Left lobe of liver (tissue), 2 donors: ENCODE measurements at regions not wholly inside any gene's neighbourhood (a gene's known extent, or its start where the extent isn't known, plus 50 kb on each side); places are given as distances from the start of the nearest gene placed in this dataset.

Experiments used
- ATAC-seq: fragments of 200-7000 bp; cut with Tn5 transposase; one replicate; pipeline ENCODE4 v1.9.1; 2020; ENCODE audit warnings: mild to moderate bottlenecking, moderate library complexity
- DNase-seq: peaks from one replicate; pipeline ENCODE4 v3.0.0-alpha.2; 2020; ENCODE audit warnings: low spot score
- donor health status: DM: no; HTN: no; CAD: no; lungs with moderate emphysema.
- donor health status: DM: no; HTN: yes; CAD: no.

DNA sequence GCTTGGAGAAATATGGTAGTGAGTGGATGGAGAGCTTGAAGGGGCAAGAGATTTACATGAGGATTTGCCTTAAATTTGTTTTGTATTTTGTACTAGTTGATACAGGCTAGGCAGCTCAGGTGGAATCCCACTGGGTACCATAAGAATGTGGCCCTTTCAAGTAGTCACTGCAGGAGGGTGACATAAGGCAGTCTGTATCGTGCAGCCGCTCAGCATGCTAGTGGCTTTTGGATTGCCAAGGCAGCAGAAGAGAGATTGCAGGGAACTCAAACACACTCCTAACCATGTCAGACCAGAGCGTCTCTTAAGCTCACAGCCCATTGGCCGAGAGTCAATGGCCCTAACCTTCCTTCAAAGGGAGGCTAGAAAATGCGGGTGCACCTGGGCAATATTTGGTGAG is 420.0 kb downstream of the ADGRL2 start:
- no peak for DNase-seq
- no peak for ATAC-seq

DNA sequence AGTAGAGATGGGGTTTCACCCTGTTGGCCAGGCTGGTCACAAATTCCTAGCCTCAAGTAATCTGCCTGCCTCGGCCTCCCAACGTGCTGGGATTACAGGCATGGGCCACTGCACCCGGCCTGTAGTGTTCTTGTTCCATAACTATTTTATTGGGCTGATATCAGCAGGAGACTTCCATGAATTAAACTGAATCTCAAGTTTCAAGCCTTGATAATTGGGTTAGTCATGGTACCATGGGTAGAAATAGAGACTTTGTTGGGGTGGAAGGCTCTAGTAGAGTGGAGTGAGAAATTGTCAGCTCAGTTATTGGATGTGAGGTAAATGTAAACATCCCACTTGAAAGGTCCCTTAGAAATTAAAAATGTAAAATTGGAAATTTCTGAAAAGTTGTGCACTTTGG is 419.1 kb downstream of the ADGRL2 start:
- DNase-seq (no peak), ATAC-seq (no peak)

DNA sequence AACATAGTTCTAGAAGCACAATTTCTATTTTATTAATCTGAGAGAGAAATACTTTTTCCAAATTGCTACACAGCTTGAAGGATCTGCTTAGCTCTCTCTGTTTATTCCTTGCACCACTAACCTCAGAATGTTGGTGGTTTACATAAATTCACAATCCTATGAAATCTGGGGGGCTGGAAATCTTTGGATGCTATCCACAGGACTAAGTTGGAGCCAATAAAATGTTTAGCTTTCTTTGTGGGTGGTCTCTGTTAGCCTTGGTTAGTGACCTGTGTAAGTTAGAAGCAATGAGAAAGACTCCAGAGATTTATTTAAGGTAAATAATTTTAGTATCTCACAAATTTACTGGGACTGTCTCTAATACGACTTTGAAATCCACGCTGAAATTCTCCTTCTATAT is 418.1 kb downstream of the ADGRL2 start:
- no peak for ATAC-seq
- no peak for DNase-seq

DNA sequence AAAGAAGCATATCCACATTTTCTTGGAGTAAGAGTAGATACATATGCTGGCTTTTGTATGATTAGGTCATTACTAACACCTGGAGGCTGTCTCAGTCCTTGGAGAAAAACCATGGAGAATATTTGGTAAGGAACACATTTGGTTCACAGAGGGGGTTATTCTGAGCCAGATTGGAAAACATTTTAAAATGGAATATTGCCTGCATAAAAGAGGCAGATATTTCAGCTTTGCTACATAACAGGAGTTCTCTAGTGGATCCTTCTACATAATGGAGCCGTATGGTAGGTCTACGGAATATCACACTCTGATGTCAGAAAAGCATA is 415.1 kb downstream of the ADGRL2 start:
- DNase-seq (no peak), ATAC-seq (no peak)

DNA sequence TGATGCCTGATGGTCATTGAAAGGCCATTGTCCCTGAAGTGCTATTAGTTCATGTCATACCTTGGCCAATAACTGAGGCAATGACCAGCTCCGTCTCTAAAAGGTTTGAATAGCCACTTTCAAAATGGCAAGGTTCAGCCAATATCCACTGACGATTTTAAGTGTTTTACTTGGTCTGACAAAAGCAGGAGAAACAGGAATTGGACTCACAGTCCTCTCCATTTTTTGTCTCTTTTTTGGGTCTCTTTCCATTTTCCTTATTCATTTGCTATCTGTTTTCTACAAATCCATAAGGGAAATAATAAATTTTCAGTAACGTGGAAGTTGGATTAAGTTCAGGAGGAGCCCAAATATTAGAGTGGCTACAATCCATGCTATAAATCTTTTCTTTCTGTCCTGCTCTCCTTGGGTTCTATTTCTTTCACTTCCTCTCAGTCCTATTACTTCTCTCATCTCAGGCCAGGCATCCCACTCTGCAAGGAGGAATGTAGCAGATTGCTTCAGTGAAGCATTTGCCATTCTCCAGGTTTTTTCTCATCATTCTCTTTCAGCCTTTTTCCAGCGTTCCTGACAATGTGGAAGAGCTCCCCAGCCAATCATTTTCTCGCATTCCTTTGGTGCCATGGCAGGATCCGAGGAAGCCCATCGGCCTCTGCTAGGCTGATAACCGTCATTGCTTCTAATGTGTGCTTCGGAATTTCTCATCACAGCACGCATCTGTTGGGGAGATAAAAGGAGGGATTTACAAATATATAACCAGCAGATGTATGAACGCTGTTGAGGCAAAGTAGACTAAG is 414.5 kb downstream of the ADGRL2 start:
- ATAC-seq: no peak
- no peak for DNase-seq

DNA sequence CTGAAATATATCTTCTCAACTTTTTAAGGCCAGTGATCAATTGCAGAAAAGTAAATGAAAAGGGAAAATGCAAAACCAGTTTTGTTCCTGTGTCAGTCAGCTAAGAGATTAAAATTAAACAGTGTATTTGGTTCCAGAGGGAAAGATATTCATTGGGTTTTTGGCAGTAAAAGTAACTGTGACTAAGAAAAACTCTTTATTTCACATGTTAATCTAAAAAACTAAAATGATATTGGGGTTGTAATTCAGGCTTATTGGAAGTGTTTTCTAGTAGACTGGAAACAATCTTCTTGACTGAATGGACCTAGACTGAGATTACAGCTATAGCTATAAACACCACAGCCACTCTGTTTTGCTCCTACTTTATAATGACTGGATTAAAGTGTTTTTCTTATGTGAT is 413.9 kb downstream of the ADGRL2 start:
- ATAC-seq: no peak
- no peak for DNase-seq

DNA sequence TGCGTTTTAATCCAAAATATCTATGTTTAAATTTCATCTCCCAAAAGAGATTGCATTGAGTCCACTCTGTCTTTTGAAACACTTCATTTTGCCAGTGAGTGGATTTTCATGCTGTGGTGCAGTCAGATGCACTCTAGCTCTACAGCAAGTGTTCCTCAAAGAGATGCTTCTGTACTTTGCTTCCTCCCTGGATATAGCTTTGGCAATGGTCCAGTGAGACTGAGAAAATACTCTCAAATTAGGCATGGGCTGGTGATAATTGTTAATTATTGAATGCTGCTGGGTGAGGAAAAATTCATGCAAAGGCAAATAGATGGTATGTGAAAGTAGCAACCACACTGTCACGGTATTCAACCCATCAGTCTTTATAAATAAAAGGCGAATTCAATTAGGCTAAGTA is 396.9 kb downstream of the ADGRL2 start:
- ATAC-seq (no peak), DNase-seq (no peak)

DNA sequence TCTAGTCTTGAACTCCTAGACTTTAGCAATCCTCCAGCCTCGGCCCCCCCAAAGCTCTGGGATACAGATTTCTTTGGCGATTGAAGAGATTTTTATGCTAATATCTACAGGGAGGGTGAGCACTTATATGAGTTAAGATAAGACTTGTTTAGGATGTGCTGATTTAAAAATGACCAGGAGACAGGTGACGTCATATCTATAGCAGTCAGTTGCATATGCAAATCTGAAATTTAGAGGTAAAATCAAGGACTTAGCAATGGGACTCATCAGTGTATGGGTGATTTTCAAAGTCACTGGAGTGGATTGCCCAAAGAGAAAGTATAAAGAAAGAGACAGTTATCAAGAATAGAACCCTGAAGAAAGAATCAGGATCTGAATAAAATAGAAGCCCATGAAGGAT is 394.5 kb downstream of the ADGRL2 start:
- ATAC-seq (no peak), DNase-seq (no peak)

DNA sequence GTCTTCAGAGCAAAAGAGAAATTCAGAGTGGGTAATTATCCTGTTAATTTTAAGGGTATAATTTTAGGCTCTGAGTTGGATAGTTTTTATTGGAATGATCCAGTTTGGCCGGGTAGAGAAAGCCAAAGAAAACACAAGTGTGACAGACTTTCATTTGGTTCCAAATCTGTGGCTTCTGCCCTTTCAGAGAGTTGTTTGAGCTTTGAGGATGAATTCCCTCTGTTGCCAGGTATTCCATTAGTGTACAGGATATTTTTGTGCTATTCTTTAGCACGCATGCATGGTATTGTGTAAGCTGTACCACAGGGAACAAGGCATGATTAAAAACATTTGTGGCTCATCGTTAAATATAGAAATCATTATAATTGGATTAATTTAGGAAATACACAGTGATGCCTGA is 384.4 kb downstream of the ADGRL2 start:
- no peak for ATAC-seq
- DNase-seq: no peak

DNA sequence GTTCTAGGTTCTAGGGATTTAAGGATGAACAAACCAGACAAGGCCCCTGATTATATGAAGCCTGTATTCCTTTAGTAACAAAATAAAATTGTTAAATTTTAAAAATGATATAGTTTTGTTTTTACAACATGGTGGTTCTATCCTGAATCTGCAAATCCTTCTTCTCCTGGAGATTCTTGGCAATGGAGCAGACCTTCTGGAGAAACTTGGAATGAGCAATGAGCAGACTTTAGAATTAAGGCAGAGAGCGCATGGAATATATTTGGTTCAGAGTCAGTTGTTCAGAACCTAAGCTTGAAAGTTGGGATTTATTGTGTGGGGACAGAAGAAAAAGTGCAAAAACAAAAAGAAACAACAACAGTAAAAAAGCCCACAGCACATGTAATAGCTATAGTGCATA is 381.1 kb downstream of the ADGRL2 start:
- no peak for DNase-seq
- no peak for ATAC-seq

DNA sequence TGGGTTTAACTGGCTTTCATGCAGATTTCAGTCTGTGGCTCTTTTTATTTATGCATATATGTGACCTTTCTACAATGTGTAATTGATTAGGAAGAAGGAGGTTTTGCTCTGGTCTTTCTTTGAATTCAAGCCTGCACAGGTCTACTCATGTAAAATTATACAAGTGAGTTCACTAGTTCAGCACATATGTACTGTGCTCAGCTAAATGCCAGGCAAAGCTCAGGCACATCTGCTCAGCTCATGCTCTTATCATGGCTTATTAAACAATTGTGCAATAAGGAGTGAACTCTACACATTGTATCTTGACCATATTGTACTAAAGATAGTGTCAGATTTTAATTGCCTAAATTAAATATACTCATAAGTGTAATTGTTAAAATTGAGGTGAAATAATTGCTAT is 378.4 kb downstream of the ADGRL2 start:
- ATAC-seq (peak; percentile 44), DNase-seq (no peak)

DNA sequence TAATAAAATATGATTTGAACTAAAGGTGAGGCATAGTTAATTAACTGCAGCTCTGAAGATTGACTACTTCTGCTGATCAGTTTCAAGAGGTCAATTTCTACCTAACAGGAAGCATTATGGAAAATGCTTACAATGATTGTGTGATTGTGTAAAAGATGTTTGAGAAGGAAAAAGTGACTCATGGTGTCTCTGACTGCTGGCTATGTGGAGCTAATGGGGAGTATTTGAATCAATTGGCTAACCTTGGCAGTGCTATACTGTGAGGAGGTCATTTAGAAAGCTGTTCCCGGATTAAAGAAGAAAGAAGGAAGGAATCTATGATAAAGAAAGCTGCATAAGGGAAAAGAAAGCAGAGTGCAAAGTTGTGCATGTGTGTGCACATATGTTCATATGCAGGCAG is 376.5 kb downstream of the ADGRL2 start:
- DNase-seq: no peak

DNA sequence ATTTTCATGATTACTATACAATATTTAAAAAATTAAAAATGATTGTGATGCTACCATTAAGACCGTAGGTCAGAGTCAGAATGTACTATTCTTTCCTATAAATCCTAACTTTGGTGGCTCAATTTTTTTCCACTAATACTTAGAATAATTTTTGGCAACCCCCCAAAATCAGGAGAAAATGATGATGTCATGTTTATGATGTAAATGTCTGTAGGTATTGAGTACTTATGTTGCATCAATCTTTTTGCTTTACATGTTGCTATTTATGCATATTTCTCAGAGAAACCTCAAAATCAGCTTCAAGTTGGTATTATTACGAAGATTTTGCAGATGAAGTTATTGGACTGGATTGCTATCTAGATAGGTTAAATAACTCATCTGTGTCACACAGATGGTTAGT is 371.2 kb downstream of the ADGRL2 start:
- DNase-seq (no peak), ATAC-seq (no peak)

More for the DNA sequence above, 376.5 kb downstream of the ADGRL2 start:
- no peak for ATAC-seq

DNA sequence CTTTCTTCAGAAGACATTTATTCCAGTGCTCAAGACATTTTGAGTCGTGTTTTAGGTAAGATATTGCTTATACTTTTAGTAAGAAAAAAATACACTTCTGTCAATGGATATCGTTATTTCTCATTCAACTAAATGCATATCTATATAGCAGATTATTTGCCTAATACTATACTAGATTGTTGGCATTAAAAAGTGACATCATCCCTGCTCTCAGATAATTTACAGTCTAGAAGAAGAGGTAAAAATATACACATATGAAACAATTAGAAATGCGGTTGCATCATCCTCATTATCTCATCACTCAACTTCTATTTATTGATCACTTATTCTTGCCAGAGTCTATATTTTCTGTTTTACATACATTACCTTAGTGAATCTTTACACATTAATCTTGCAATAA is 367.7 kb downstream of the ADGRL2 start:
- DNase-seq (no peak), ATAC-seq (no peak)

DNA sequence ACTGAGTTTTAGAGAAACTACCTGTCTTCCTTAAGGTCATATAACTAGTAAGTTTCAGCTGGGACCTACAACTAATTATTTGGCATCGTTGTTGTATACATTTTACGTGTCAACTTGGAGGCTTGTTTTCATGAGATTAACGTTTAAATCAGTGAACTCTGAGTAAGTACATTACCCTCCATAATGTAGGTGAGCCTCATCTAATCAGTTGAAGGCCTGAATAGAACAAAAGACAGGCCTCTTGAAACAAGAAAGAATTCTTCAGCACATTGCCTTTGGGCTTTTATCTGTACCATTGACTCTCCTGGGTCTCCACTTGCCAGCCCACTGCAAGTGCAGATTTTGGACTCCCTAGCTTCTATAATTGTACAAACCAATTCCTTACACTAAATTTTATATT is 364.6 kb downstream of the ADGRL2 start:
- no peak for DNase-seq
- ATAC-seq: no peak

DNA sequence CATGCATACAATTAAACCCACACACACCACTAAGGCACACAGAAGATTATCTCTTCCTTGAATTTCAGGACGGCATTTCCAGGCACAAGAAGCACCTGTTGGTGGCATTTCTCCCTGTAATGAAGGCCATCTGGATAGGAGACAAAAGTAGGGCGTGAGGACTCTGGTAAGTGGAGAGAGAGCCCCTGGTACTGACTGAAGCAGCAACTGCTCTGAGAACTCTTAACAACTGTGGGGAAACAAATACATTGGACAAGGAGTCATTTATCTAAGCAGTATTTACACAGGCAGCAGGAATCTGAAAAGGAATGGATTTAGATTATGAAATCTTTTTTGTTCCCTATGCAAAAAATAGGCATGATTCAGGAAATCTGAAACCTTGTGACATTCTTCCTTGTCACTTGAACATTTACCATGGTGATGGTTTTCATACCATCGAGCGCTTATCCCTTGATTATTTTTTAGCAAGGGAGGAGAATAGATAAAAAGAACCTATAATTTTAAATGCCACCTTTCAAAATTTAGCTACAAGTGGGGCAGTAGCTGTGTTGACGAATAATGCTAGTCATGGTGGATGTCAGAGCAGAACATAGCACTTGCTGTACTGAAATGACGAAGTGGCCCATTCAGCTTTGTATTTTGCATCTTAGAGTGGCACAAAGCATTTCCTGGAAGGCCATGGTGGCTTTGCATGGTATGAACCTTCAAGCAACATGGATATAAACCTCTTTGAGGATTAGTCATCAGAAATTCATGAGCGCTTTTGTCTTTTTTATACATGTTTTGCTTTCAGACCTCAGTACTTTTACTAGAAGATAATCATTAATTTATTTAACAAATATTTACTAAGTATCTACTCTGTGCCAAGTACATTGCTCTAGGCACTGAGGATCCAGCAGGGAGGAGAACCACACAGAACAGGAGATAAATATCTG is 362.0 kb downstream of the ADGRL2 start:
- no peak for ATAC-seq
- DNase-seq: no peak

DNA sequence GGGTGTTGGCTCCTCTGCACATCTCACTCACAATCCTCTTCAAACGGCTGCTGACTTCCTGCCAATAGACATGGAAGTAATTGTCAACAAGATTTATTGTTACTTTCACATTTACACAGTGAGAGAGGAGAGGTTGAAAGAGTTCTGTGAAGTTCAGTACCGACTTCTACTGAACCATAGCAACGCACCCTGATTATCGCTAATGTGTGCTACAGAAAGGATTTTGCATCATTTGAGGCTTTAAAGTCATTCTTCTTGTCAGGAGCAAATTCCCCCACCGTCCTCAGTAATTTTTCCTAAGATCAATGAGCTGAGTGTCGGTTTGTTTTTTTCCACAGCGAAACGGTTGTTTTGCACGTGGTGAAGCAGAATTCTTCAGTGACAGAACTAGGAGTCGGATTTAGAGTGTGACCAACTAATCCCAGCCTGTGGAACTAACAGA is 361.0 kb downstream of the ADGRL2 start:
- DNase-seq (no peak), ATAC-seq (no peak)

DNA sequence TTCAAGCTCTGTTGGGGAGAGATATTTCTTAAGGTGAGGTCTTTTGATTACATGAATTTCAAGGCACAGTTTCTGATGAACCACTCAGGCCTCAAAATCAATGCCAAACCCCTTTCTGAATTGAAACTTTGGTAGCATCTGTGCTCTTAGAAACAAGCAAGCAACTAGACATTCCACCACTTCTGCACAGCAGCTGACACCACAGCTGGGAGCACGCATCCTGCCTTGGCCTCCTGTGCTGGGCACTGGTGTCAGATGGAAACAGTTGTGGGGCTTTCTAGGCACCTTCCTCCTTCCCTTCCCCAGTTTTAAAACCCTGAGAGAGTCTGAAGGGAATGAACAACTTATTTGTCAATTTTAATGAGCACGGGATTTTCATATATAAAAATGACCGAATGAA is 360.2 kb downstream of the ADGRL2 start:
- ATAC-seq: no peak
- no peak for DNase-seq

DNA sequence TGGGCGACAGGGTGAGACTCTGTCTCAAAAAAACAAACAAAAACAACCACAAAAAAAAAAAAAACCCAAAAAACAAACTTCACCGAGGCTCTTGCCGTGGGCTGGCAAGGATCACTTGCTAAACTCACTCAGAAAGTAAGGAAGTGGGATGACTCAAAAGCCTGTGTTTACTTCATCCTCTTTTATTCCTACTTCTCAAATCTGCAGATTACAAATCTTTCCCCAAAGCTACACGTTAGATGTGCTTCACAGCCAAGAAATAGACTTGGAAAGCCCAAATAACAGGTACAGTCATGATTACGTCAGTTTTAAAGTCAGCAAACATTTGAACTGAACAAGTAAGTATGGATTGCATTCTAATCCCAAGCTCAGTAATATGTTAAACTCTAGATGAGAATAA is 359.3 kb downstream of the ADGRL2 start:
- ATAC-seq (peak; percentile 27), DNase-seq (no peak)

DNA sequence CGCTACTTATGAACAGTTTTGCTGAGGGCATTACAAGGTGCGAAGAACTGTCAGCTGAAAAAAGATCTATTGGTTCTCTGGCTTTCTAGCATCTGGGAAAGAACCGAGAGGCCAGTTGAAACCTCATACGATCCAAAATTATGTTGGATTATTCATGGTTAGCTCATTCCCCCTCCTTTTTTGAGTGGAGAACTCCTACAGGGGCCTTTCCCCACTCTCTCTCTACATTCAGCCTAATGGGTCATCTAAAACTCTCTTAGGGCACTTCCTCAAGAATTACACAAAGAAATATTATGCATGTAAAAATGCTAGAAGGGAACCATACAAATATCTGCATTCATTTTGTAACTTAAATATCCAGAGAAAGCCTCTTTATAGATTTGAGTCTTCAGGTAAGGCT is 358.2 kb downstream of the ADGRL2 start:
- DNase-seq: no peak
- ATAC-seq: no peak

DNA sequence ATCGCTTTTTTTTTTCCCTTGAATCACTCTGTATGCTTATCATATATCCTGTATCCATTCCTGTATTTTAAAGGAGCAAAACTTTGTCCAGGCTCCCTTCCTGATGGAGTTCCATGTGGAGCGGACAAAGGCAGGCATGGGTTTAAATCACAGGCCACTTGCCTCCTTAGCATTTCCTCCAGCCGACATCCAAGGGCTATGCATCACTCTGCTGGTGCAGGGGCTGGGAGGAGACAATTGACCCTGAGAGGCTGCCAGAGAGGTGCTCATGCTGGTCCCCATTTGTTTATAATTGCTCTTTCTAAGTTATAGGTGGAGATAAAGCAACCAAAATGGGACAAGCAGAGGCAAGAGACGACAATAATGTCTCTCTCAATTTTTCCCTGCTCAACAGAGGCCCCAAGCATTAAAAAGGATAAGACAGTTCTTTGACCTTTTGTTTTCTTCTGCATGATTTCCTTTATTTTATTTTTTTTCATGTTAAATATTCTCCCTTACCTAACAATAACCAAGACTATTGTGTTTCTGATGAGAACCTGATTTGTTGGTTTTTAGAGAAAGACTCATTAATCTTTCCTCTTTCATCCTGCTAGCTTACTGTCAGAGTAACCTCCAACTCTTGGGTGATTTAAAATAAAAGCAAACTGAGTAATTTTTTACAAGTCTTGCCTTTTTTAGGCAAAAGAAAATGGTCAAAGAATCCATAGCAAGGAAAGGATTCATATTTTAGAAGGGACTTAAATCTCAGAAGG is 353.7 kb downstream of the ADGRL2 start:
- ATAC-seq (no peak), DNase-seq (no peak)

DNA sequence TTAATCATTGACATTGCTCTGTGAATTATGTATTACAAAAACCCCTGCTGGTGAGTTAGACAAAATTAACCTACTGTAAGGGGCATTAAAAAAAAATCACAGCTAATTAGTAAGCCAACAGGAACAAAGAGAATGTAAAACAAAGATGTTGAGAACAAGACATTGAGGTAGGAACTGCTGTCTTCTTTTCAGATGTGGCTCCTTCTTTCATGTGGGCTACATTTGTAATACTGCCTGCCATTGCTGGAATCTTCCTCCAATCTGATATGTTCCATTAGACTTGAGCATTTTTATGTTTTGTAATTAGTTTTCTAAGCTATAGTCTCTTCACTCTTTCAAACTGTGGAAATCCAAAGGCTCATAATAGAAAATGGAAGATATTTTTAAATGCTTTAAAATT is 353.0 kb downstream of the ADGRL2 start:
- DNase-seq (no peak), ATAC-seq (no peak)
